HEK293 (cell line): ENCODE measurements at regions not wholly inside any gene's neighbourhood (a gene's known extent, or its start where the extent isn't known, plus 50 kb on each side); places are given as distances from the start of the nearest gene placed in this dataset.
"Not testable (repeated sequence)": the region's sequence is repeated elsewhere in the genome, so short reads cannot be mapped to it uniquely, and the experiment has no call there.

Source experiments
- CTCF ChIA-PET: fragments of 350-600 bp; formaldehyde crosslinking; extraction: SDS; loops from one replicate; lab custom pipeline; 2021; ENCODE audit warnings: antibody characterized with exemption; lab: Yijun Ruan, JAX
- POLR2A ChIA-PET: fragments of 300-600 bp; formaldehyde crosslinking; extraction: SDS; loops from one replicate; lab custom pipeline; 2020; ENCODE audit warnings: antibody characterized with exemption, inconsistent platforms; lab: Yijun Ruan, JAX
- H3K27ac ChIP-seq: fragments of 200-500 bp; sonication (Bioruptor generic); 2 replicates; pipeline ENCODE4 v1.5.1; 2014; ENCODE audit warnings: low read depth, low read length, control low read depth, inconsistent platforms; ENCODE audit errors: extremely low read depth
- H3K36me3 ChIP-seq, 2 experiments: fragments of 200-500 bp in 1 of 2; sonication (Bioruptor generic) in 1 of 2; 1 replicate in 1 of 2; 2 replicates in 1 of 2; pipeline ENCODE4 v1.5.1; 2014 to 2017; ENCODE audit warnings: inconsistent platforms in 2 of 2, low read length in 2 of 2; ENCODE audit not compliant: control insufficient read depth in 2 of 2, insufficient read depth in 1 of 2
- H3K4me1 ChIP-seq: fragments of 200-500 bp; sonication (Bioruptor generic); 2 replicates; pipeline ENCODE4 v1.5.1; 2014; ENCODE audit warnings: mild to moderate bottlenecking, low read length, inconsistent platforms; ENCODE audit not compliant: control insufficient read depth, insufficient read depth
- H3K4me3 ChIP-seq: 2 replicates; pipeline ENCODE4 v1.5.1; 2011; ENCODE audit warnings: low read depth, mild to moderate bottlenecking, control low read depth, low read length, moderate library complexity
- H3K9me3 ChIP-seq: fragments of 200-500 bp; sonication (Bioruptor generic); 2 replicates; pipeline ENCODE4 v1.5.1; 2014; ENCODE audit warnings: low read depth, low read length, inconsistent platforms; ENCODE audit not compliant: control insufficient read depth, insufficient read depth
- BCL11A ChIP-seq: fragments of 450-650 bp; formaldehyde crosslinking; IDR thresholded peaks from 2 replicates; pipeline ENCODE4 v1.5.1; 2016; ENCODE audit warnings: low read depth, missing biosample characterization, missing genetic modification characterization
- KLF1 ChIP-seq: fragments of 450-650 bp; formaldehyde crosslinking; IDR thresholded peaks from 2 replicates; pipeline ENCODE4 v1.5.1; 2016; ENCODE audit warnings: missing biosample characterization, missing genetic modification characterization
- KLF8 ChIP-seq: fragments of 450-650 bp; formaldehyde crosslinking; IDR thresholded peaks from 2 replicates; pipeline ENCODE4 v1.5.1; 2016; ENCODE audit warnings: missing biosample characterization, missing genetic modification characterization
- PRDM1 ChIP-seq: fragments of 450-650 bp; formaldehyde crosslinking; IDR thresholded peaks from 2 replicates; pipeline ENCODE4; 2016; ENCODE audit warnings: missing biosample characterization, missing genetic modification characterization
- ZNF394 ChIP-seq: fragments of 450-650 bp; formaldehyde crosslinking; IDR thresholded peaks from 2 replicates; pipeline ENCODE4 v1.5.1; 2016; ENCODE audit warnings: missing biosample characterization, missing genetic modification characterization, mild to moderate bottlenecking, moderate library complexity, borderline replicate concordance
- ZNF530 ChIP-seq: fragments of 450-650 bp; formaldehyde crosslinking; IDR thresholded peaks from 2 replicates; pipeline ENCODE4 v1.5.1; 2016; ENCODE audit warnings: low read depth, missing biosample characterization, missing genetic modification characterization
- ZNF558 ChIP-seq: fragments of 450-650 bp; formaldehyde crosslinking; IDR thresholded peaks from 2 replicates; pipeline ENCODE4 v1.5.1; 2016; ENCODE audit warnings: missing biosample characterization, missing genetic modification characterization
- ZNF585B ChIP-seq: fragments of 450-650 bp; formaldehyde crosslinking; IDR thresholded peaks from 2 replicates; pipeline ENCODE4 v1.5.1; 2016; ENCODE audit warnings: missing biosample characterization, missing genetic modification characterization
- TF ChIP-seq, protein P1 (sequence below): fragments of 450-650 bp; formaldehyde crosslinking; IDR thresholded peaks from 2 replicates; pipeline ENCODE4 v1.5.1; 2017; ENCODE audit warnings: missing biosample characterization, missing genetic modification characterization
- TF ChIP-seq, protein P2 (sequence below): fragments of 450-650 bp; IDR thresholded peaks from 2 replicates; pipeline ENCODE4 v1.5.1; 2018; ENCODE audit warnings: missing biosample characterization, missing genetic modification characterization
- TF ChIP-seq, protein P3 (sequence below): fragments of 450-650 bp; formaldehyde crosslinking; IDR thresholded peaks from 2 replicates; pipeline ENCODE4 v1.5.1; 2016; ENCODE audit warnings: missing biosample characterization, missing genetic modification characterization, borderline replicate concordance

DNA sequence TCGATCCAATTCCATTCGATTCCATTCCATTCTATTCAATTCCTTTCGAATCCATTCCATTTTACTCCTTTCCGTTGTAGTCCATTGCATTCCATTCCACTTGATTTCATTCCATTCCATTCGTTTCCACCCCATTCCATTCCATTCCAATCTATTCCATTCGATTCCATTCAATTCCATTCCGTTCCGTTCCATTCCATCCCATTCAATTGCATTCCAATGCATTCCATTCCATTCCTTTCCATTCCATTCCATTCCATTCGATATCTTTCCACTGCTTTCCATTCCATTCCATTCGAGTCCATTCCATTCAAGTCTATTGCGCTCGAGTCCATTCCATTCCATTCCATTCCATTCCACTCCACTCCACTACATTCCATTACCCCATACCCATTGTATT is 2568.7 kb upstream of the TPTE start:
- ChIA-PET POLR2A (no interaction called here), CTCF (no interaction called here)
- H3K27ac ChIP-seq = no peak overlapping the region
- peaks cover 5% of the 10 kb centered on the region for H3K9me3 ChIP-seq
- H3K36me3 ChIP-seq = no peaks in the 10 kb centered on the region; a peak in 1 of 3 replicates
- H3K4me3 ChIP-seq = no peak overlapping the region
- no peak; the same call in 1 of the 2 replicates for TF ChIP-seq PRDM1 (tag by site-specific recombination)
- TF ChIP-seq, protein P1, sequence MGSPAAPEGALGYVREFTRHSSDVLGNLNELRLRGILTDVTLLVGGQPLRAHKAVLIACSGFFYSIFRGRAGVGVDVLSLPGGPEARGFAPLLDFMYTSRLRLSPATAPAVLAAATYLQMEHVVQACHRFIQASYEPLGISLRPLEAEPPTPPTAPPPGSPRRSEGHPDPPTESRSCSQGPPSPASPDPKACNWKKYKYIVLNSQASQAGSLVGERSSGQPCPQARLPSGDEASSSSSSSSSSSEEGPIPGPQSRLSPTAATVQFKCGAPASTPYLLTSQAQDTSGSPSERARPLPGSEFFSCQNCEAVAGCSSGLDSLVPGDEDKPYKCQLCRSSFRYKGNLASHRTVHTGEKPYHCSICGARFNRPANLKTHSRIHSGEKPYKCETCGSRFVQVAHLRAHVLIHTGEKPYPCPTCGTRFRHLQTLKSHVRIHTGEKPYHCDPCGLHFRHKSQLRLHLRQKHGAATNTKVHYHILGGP (tag by site-specific recombination) = no peak
- no peak for TF ChIP-seq KLF1 (tag by site-specific recombination)
- 0 out of 2 replicates have a peak, but pooled peaks have one; percentile 25 for TF ChIP-seq ZNF530
- TF ChIP-seq, protein P2, sequence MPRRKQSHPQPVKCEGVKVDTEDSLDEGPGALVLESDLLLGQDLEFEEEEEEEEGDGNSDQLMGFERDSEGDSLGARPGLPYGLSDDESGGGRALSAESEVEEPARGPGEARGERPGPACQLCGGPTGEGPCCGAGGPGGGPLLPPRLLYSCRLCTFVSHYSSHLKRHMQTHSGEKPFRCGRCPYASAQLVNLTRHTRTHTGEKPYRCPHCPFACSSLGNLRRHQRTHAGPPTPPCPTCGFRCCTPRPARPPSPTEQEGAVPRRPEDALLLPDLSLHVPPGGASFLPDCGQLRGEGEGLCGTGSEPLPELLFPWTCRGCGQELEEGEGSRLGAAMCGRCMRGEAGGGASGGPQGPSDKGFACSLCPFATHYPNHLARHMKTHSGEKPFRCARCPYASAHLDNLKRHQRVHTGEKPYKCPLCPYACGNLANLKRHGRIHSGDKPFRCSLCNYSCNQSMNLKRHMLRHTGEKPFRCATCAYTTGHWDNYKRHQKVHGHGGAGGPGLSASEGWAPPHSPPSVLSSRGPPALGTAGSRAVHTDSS (tag by site-specific recombination) = no peak
- H3K4me1 ChIP-seq = no peaks in the 10 kb centered on the region

DNA sequence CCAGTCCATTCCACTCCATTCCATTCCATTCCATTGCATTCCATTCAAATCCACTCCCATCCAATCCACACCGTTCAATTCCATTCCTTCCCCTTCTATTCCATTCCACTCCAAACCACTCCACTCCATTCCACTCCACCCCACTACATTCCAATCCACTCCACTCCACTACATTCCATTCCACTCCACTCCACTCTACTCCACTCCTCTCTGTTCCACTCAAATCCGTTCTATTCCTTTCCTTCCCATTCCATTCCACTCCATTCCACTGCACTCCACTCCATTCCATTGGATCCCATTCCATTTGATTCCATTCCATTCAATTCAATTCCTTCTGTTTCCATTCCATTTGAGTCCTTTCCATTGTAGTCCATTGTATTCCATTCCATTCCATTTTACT is 2568.3 kb upstream of the TPTE start:
- no peak overlapping the region for H3K4me3 ChIP-seq
- TF ChIP-seq BCL11A (tag by site-specific recombination) (no peak), ZNF558 (no peak), ZNF585B (tag by site-specific recombination) (no peak), KLF8 (tag by site-specific recombination) (no peak), ZNF394 (tag by site-specific recombination) (no peak)
- TF ChIP-seq, protein P3, sequence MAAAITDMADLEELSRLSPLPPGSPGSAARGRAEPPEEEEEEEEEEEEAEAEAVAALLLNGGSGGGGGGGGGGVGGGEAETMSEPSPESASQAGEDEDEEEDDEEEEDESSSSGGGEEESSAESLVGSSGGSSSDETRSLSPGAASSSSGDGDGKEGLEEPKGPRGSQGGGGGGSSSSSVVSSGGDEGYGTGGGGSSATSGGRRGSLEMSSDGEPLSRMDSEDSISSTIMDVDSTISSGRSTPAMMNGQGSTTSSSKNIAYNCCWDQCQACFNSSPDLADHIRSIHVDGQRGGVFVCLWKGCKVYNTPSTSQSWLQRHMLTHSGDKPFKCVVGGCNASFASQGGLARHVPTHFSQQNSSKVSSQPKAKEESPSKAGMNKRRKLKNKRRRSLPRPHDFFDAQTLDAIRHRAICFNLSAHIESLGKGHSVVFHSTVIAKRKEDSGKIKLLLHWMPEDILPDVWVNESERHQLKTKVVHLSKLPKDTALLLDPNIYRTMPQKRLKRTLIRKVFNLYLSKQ (tag by site-specific recombination) = no peak
- TF ChIP-seq, all 188 proteins: peak for 0
- no peak overlapping the region for H3K27ac ChIP-seq
- H3K9me3 ChIP-seq = peaks cover 2% of the 10 kb centered on the region
- H3K36me3 ChIP-seq = no peaks in the 10 kb centered on the region
- H3K4me1 ChIP-seq = no peaks in the 10 kb centered on the region
- POLR2A ChIA-PET = no interaction called here
- CTCF ChIA-PET = no interaction called here

DNA sequence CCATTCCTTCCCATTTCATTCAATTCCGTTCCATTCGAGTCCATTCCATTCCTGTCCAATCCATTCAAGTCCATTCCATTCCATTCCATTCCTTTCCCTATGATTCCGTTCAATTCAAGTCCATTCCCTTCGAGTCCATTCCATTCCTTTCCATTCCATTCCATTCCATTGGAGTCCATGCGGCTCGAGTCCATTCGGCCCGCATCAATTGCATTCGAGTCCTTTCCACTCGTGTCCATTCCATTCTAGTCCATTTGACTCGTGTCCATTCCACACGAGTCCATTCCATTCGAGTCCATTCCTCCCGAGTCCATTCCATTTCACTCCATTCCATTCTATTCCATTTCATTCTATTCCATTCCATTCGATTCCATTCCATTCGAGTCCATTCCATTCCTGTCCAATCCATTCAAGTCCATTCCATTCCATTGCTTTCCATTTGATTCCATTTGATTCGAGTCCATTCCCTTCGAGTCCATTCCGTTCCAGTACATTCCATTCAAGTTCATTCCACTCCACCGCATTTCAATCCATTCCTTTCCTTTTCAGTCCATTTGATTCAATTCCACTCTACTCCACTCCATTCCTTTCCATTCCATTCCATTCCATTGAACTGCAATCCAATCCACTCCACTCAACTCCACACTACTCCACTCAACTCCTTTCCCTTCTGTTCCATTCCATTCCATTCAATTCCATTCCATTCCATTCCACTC is 2565.9 kb upstream of the TPTE start:
- H3K4me3 ChIP-seq, POLR2A ChIA-PET: not testable (repeated sequence)

DNA sequence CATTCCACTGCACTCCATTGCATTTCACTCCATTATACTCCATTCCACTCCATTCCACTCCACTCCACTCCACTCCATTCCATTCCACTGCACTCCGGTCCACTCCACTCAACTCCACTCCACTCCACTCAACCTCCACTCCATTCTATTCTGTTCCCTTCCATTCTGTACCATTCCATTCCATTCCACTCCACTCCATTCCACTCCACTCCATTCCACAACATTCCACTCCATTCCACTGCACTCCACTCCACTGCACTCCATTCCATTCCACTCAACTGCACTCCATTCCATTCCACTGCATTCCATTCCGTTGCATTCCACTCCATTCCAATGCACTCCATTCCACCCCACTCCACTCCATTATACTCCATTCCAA is 2565.3 kb upstream of the TPTE start:
- H3K27ac ChIP-seq, H3K4me1 ChIP-seq, POLR2A ChIA-PET, H3K4me3 ChIP-seq, CTCF ChIA-PET, H3K9me3 ChIP-seq, H3K36me3 ChIP-seq: not testable (repeated sequence)

More for the DNA sequence above, 2565.9 kb upstream of the TPTE start:
- H3K9me3 ChIP-seq, CTCF ChIA-PET, H3K27ac ChIP-seq, H3K36me3 ChIP-seq, H3K4me1 ChIP-seq: not testable (repeated sequence)

DNA sequence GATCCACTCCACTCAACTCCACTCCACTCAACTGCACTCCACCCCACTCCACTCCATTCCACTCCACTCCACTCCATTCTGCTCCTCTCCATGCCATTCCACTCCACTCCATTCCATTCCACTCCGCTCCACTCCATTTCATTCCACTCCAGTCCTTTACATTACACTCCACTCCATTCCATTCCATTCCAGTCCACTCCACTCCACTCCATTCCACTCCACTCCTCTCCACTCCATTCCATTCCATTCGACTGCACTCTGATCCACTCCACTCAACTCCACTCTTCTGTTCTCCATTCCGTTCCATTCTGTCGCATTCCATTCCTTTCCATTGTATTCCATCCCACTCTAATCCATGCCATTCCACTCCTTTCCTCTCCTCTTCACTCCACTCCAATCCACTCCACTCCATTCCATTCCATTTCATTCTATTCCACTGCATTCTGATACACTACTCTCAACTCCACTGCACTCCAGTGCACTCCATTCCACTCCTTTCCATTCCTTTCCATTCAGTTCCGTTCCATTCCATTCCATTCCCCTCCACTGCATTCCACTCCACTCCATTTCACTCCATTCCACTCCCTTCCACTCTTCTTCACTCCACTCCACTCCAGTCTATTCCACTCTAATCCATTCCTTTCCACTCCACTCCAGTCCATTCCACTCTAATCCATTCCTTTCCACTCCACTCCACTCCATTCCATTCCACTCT is 2564.2 kb upstream of the TPTE start:
- H3K36me3 ChIP-seq, H3K4me3 ChIP-seq, H3K27ac ChIP-seq, H3K4me1 ChIP-seq, CTCF ChIA-PET, H3K9me3 ChIP-seq, POLR2A ChIA-PET: not testable (repeated sequence)
